ENCODE measurements at regions not wholly inside any gene's neighbourhood (a gene's known extent, or its start where the extent isn't known, plus 50 kb on each side); places are given as distances from the start of the nearest gene placed in this dataset.
"Not testable (repeated sequence)": the region's sequence is repeated elsewhere in the genome, so short reads cannot be mapped to it uniquely, and the experiment has no call there.

DNA sequence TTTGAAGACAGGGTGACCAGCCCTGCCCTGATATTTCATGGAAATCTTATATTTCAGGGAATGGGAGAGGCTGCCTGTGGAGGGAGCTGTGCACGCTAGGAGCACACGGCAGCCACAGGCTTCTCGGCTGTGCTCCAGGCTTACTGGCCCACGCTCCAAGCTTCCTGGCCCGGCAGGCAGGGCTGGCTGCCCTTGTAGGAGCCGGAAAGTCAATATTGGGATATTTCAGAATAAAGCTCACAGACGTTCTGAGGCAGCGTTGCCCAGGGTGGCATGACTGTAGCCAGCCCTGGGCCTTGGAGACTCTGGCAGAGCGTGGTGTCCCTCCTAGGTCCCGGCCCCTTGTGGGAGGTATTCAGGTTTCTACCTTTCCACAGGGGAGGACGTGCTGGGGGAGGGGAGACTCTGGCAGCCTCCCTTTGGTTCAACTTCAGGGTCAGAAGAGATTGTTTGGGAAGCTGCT is 95.6 kb downstream of the NPIPB11 start:
- H3K14ac ChIP-seq (replicated peaks; ENCODE audit: low read depth, low read length) = peak overlapping the region; percentile 31
- POLR2A ChIA-PET (ENCODE audit: unreplicated experiment) = no interaction called here
- peak overlapping the region in 1 of 2 experiments; percentile 24; a peak in 1 of 4 replicates for H4K8ac ChIP-seq (ENCODE audit: low read depth in 2 of 2, low read length in 2 of 2)
- H3K56ac ChIP-seq (ENCODE audit: extremely low read depth, insufficient read depth, low read length) = no peak overlapping the region
- no peak for ATAC-seq (ENCODE audit: low read depth)
- H3K18ac ChIP-seq (ENCODE audit: low read depth, low read length) = peak overlapping the region; percentile 38; the same call in 1 of the 2 replicates
- H3K9me3 ChIP-seq (ENCODE audit: control insufficient read depth, insufficient read depth, low read length) = no peaks in the 10 kb centered on the region
- in situ Hi-C loops (cut with MboI; ENCODE audit: low sequenced_read_pairs) = no loop called here
- no peaks in the 10 kb centered on the region for H3K36me3 ChIP-seq (ENCODE audit: control insufficient read depth, insufficient read depth, low read length)
- CTCF ChIA-PET = no interaction called here
- dilution Hi-C loops (cut with HindIII; ENCODE audit: low sequenced_read_pairs, unreplicated experiment) = no loop called here
- H3K27me3 ChIP-seq (ENCODE audit: control insufficient read depth, insufficient read depth, low read length) = no peaks in the 10 kb centered on the region
- BruUV-seq (replicated peaks) = no TSS peak
- H4K20me1 ChIP-seq (ENCODE audit: insufficient read depth, low read length) = no peaks in the 10 kb centered on the region
- H3K9me1 ChIP-seq (ENCODE audit: insufficient read depth, low read length) = peaks cover 22% of the 10 kb centered on the region
- no peak for TF ChIP-seq RFX5 (IDR thresholded peaks at IDR 0.05; ENCODE audit: low read depth, low read length)
- TF ChIP-seq FOS (IDR thresholded peaks at IDR 0.05; ENCODE audit: low read depth, low read length) = no peak
- TF ChIP-seq RCOR1 (IDR thresholded peaks at IDR 0.05; ENCODE audit: insufficient replicate concordance, low read length) = no peak
- no peak for TF ChIP-seq MAFK (IDR thresholded peaks at IDR 0.05; ENCODE audit: low read depth, low read length)
- no peak for TF ChIP-seq MAZ (IDR thresholded peaks at IDR 0.05; ENCODE audit: borderline replicate concordance, low read depth, low read length)
- TF ChIP-seq MXI1 (IDR thresholded peaks at IDR 0.05; ENCODE audit: borderline replicate concordance, low read depth, low read length) = no peak
- no peak for TF ChIP-seq BHLHE40 (IDR thresholded peaks at IDR 0.05; ENCODE audit: low read depth, low read length)
- no peak for TF ChIP-seq NFE2L2 (IDR thresholded peaks at IDR 0.05; ENCODE audit: low read depth, low read length)
- peak overlapping the region; percentile 94 for H2BK20ac ChIP-seq (ENCODE audit: low read depth, low read length)
- H3K4me2 ChIP-seq (ENCODE audit: low read depth, low read length) = no peak overlapping the region
- H2BK120ac ChIP-seq (ENCODE audit: low read depth, low read length) = peak overlapping the region; percentile 88
- no peak overlapping the region for H3K9ac ChIP-seq (ENCODE audit: low read depth, low read length)
- H4K91ac ChIP-seq (ENCODE audit: insufficient read depth, low read depth, low read length) = peak overlapping the region; percentile 100
- peak overlapping the region; percentile 44; the same call in 1 of the 2 replicates for H4K5ac ChIP-seq (ENCODE audit: low read depth, low read length)
- H3K4me1 ChIP-seq (ENCODE audit: control insufficient read depth, insufficient read depth, low read length) = peaks cover 23% of the 10 kb centered on the region
- H3K23ac ChIP-seq (ENCODE audit: low read depth, low read length) = peak overlapping the region; percentile 33; the same call in 1 of the 2 replicates
- no peak for DNase-seq
- H2AFZ ChIP-seq (replicated peaks; ENCODE audit: low read length, poor library complexity) = no peak overlapping the region
- no peak overlapping the region for H2BK5ac ChIP-seq (ENCODE audit: low read depth, low read length, poor library complexity, severe bottlenecking)
- peaks cover 0 to 12% of the 10 kb centered on the region in 2 experiments; a peak in 2 of 4 replicates for H3K79me1 ChIP-seq (ENCODE audit: low read depth in 1 of 2, low read length in 2 of 2)
- 100% methylated on average over 2 of the region's 11 CpGs; no CpG with 5 or more reads in 1 of the 2 experiments for WGBS, 2 experiments (ENCODE audit: extremely low coverage in 2 of 2, insufficient read length in 1 of 2)
- peak overlapping the region; percentile 87 for H3K4ac ChIP-seq (ENCODE audit: low read depth, low read length)
- H2BK15ac ChIP-seq (ENCODE audit: low read depth, low read length) = peak overlapping the region; percentile 86; the same call in 2 of the 3 replicates
- H3K4me3 ChIP-seq (ENCODE audit: insufficient read depth, low read depth, low read length) = no peak overlapping the region
- no peak overlapping the region for H2AK9ac ChIP-seq (replicated peaks; ENCODE audit: low read depth, low read length, poor library complexity)
- peak overlapping the region; percentile 21; the same call in 1 of the 2 replicates for H3K27ac ChIP-seq (ENCODE audit: insufficient read depth, low read length)
- peak overlapping the region; percentile 95 for H2AK5ac ChIP-seq (ENCODE audit: low read depth, low read length)
- intact Hi-C loops (cut with micrococcal nuclease) = no loop called here

DNA sequence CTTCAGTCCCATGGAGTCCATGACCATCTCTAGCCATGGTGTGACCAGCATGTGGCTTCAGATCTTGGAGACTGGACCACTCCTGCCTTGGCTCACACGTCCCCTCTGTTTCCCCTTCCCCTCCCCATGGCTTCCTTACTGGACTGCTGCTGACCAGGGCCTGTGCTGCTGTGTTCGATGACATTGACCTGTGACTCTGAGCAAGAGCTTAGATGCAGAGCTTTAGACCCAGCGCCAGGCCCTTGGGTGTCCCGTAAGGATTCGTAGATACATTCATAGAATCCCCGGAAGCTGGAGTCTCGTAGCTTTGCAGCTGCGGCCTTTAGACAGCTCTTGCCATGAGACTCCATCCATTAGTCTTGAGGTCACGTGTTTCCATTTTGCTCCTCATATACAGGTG is 96.3 kb downstream of the NPIPB11 start:
- H4K5ac ChIP-seq (ENCODE audit: low read depth, low read length); DNase-seq; H4K20me1 ChIP-seq (ENCODE audit: insufficient read depth, low read length); intact Hi-C loops (cut with micrococcal nuclease); dilution Hi-C loops (cut with HindIII; ENCODE audit: low sequenced_read_pairs, unreplicated experiment); H2BK15ac ChIP-seq (ENCODE audit: low read depth, low read length); H3K27me3 ChIP-seq (ENCODE audit: control insufficient read depth, insufficient read depth, low read length); H3K27ac ChIP-seq (ENCODE audit: insufficient read depth, low read length); H3K56ac ChIP-seq (ENCODE audit: extremely low read depth, insufficient read depth, low read length); BruUV-seq (replicated peaks); H2AFZ ChIP-seq (replicated peaks; ENCODE audit: low read length, poor library complexity); H2BK5ac ChIP-seq (ENCODE audit: low read depth, low read length, poor library complexity, severe bottlenecking); in situ Hi-C loops (cut with MboI; ENCODE audit: low sequenced_read_pairs); H3K4me3 ChIP-seq (ENCODE audit: insufficient read depth, low read depth, low read length); H3K9ac ChIP-seq (ENCODE audit: low read depth, low read length); ATAC-seq (ENCODE audit: low read depth); H3K14ac ChIP-seq (replicated peaks; ENCODE audit: low read depth, low read length); H3K23ac ChIP-seq (ENCODE audit: low read depth, low read length); H4K8ac ChIP-seq (ENCODE audit: low read depth in 2 of 2, low read length in 2 of 2); H3K36me3 ChIP-seq (ENCODE audit: control insufficient read depth, insufficient read depth, low read length); H3K9me3 ChIP-seq (ENCODE audit: control insufficient read depth, insufficient read depth, low read length); H3K4me2 ChIP-seq (ENCODE audit: low read depth, low read length); H2AK9ac ChIP-seq (replicated peaks; ENCODE audit: low read depth, low read length, poor library complexity); CTCF ChIA-PET; POLR2A ChIA-PET (ENCODE audit: unreplicated experiment): not testable (repeated sequence)
- peaks cover 23% of the 10 kb centered on the region for H3K4me1 ChIP-seq (ENCODE audit: control insufficient read depth, insufficient read depth, low read length)
- peaks cover 0 to 12% of the 10 kb centered on the region in 2 experiments; a peak in 1 of 4 replicates for H3K79me1 ChIP-seq (ENCODE audit: low read depth in 1 of 2, low read length in 2 of 2)
- peak overlapping the region; percentile 99; the same call in 1 of the 2 replicates for H2BK120ac ChIP-seq (ENCODE audit: low read depth, low read length)
- H3K9me1 ChIP-seq (ENCODE audit: insufficient read depth, low read length) = peaks cover 22% of the 10 kb centered on the region
- WGBS, 2 experiments (ENCODE audit: extremely low coverage in 2 of 2, insufficient read length in 1 of 2) = 100% methylated on average over 3 of the region's 9 CpGs; no CpG with 5 or more reads in 1 of the 2 experiments
- peak overlapping the region; percentile 70 for H2BK20ac ChIP-seq (ENCODE audit: low read depth, low read length)
- H4K91ac ChIP-seq (ENCODE audit: insufficient read depth, low read depth, low read length) = peak overlapping the region; percentile 100
- H2AK5ac ChIP-seq (ENCODE audit: low read depth, low read length) = peak overlapping the region; percentile 100; the same call in 1 of the 2 replicates
- peak overlapping the region; percentile 55; the same call in 1 of the 2 replicates for H3K4ac ChIP-seq (ENCODE audit: low read depth, low read length)
- H3K18ac ChIP-seq (ENCODE audit: low read depth, low read length) = peak overlapping the region; percentile 37; the same call in 1 of the 2 replicates

Data from IMR-90 (cell line).